ENCODE measurements at regions not wholly inside any gene's neighbourhood (a gene's known extent, or its start where the extent isn't known, plus 50 kb on each side); places are given as distances from the start of the nearest gene placed in this dataset.

GRCh38 chr13:34335014-34336007 lies 517.4 kb downstream of the RFC3 start:
- TF ChIP-seq CTCF (IDR thresholded peaks at IDR 0.05; ENCODE audit: extremely low read depth in 1 of 2, insufficient read depth in 1 of 2, low read depth in 1 of 2, low read length in 2 of 2) (no peak), MAX (IDR thresholded peaks at IDR 0.05; ENCODE audit: insufficient read depth, insufficient read length) (no peak)
